HUES48 (cell line): ENCODE measurements at regions not wholly inside any gene's neighbourhood (a gene's known extent, or its start where the extent isn't known, plus 50 kb on each side); places are given as distances from the start of the nearest gene placed in this dataset.
"Not testable (repeated sequence)": the region's sequence is repeated elsewhere in the genome, so short reads cannot be mapped to it uniquely, and the experiment has no call there.

Experiments
- H3K27ac ChIP-seq: one replicate; pipeline ENCODE4 v1.7.0; 2013; ENCODE audit warnings: low read depth, low read length, inconsistent platforms
- H3K27me3 ChIP-seq: 2 replicates; pipeline ENCODE4 v1.6.1; 2013; ENCODE audit warnings: mild to moderate bottlenecking, low read length; ENCODE audit not compliant: control insufficient read depth, insufficient read depth
- H3K36me3 ChIP-seq: 2 replicates; pipeline ENCODE4 v1.6.1; 2013; ENCODE audit warnings: low read length; ENCODE audit not compliant: control insufficient read depth, insufficient read depth
- H3K4me1 ChIP-seq: 2 replicates; pipeline ENCODE4 v1.6.1; 2013; ENCODE audit warnings: mild to moderate bottlenecking, low read length; ENCODE audit not compliant: control insufficient read depth, insufficient read depth
- H3K4me3 ChIP-seq: 2 replicates; pipeline ENCODE4 v1.5.1; 2013; ENCODE audit warnings: mild to moderate bottlenecking, low read depth, low read length
- H3K9ac ChIP-seq: 2 replicates; pipeline ENCODE4 v1.6.1; 2013; ENCODE audit warnings: mild to moderate bottlenecking, low read depth, low read length, moderate library complexity
- H3K9me3 ChIP-seq: 2 replicates; pipeline ENCODE4 v1.6.1; 2013; ENCODE audit warnings: low read length; ENCODE audit not compliant: control insufficient read depth, insufficient read depth

DNA sequence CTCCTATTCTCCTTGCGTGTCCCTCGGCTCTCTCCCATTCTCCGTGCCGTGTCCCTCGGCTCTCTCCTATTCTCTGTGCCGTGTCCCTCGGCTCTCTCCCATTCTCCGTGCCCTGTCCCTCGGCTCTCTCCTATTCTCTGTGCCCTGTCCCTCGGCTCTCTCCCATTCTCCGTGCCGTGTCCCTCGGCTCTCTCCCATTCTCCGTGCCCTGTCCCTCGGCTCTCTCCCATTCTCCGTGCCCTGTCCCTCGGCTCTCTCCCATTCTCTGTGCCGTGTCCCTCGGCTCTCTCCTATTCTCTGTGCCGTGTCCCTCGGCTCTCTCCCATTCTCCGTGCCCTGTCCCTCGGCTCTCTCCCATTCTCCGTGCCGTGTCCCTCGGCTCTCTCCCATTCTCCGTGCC, 94.1 kb upstream of the FRG1 start:
- H3K4me3 ChIP-seq, H3K27me3 ChIP-seq, H3K27ac ChIP-seq, H3K9ac ChIP-seq, H3K4me1 ChIP-seq, H3K36me3 ChIP-seq: not testable (repeated sequence)
- peaks cover 62% of the 10 kb centered on the region for H3K9me3 ChIP-seq

DNA sequence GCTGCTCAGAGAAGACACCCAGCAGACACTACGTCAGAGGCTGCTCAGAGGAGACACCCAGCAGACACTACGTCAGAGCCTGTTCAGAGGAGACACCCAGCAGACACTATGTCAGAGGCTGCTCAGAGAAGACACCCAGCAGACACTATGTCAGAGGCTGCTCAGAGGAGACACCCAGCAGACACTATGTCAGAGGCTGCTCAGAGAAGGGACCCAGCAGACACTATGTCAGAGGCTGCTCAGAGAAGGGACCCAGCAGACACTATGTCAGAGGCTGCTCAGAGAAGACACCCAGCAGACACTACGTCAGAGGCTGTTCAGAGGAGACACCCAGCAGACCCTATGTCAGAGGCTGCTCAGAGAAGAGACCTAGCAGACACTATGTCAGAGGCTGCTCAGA, 92.0 kb upstream of the FRG1 start:
- not testable (repeated sequence) for H3K36me3 ChIP-seq, H3K27ac ChIP-seq, H3K4me1 ChIP-seq, H3K4me3 ChIP-seq, H3K9ac ChIP-seq, H3K27me3 ChIP-seq
- peaks cover 72% of the 10 kb centered on the region for H3K9me3 ChIP-seq

GRCh38 chr4:189850239-189850856, 90.3 kb upstream of the FRG1 start:
- Histone ChIP-seq H3K27me3 (no peaks in the 10 kb centered on the region), H3K4me3 (no peak overlapping the region), H3K9ac (no peak overlapping the region), H3K36me3 (no peaks in the 10 kb centered on the region), H3K27ac (no peak overlapping the region), H3K4me1 (no peaks in the 10 kb centered on the region), H3K9me3 (peaks cover 89% of the 10 kb centered on the region)

DNA sequence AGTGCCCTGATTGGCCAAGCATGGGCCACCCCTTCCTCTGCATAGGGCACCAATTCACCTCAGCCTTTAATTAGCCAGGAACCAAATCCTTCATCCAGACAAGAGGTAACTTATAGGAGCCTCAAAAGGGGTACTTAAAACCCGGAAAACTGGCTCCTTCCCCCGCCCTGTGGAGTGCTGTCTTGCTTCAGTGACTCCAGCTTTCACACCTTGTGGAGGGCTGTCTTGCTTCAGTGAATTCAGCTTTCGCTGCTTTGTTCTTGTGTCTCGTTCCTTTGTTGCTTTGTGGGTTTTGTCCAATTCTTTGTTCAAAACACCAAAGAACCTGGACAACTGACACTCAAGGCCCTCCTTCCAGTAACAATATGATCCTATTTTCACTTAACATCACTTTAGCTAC, 82.2 kb upstream of the FRG1 start:
- no peaks in the 10 kb centered on the region for H3K27me3 ChIP-seq
- no peaks in the 10 kb centered on the region for H3K36me3 ChIP-seq
- H3K9ac ChIP-seq = no peak overlapping the region
- no peak overlapping the region for H3K27ac ChIP-seq
- H3K4me3 ChIP-seq = no peak overlapping the region
- peaks cover 88% of the 10 kb centered on the region for H3K9me3 ChIP-seq
- H3K4me1 ChIP-seq = no peaks in the 10 kb centered on the region

DNA sequence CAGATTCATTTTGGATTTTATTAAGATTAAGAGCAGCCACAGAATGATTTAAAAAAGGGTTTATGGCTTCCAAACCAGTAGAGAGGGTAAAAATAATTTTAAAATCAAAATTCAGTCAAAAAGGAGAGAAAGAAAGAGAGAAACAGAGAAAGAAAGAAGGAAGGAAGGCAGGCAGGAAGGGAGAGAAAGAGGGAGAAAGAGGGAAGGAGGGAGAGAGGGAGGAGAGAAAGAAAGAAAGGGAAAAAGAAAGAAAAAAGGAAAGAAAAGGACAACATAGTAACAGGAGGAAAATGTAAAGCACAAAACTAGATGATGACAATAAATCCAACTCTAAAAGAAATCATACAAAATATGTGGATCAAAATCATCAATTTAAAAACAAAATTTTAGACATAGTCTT, 79.6 kb upstream of the FRG1 start:
- no peaks in the 10 kb centered on the region for H3K36me3 ChIP-seq
- H3K4me1 ChIP-seq = no peaks in the 10 kb centered on the region
- no peak overlapping the region for H3K9ac ChIP-seq
- H3K9me3 ChIP-seq = peaks cover 82% of the 10 kb centered on the region
- no peaks in the 10 kb centered on the region for H3K27me3 ChIP-seq
- no peak overlapping the region for H3K27ac ChIP-seq
- no peak overlapping the region for H3K4me3 ChIP-seq

DNA sequence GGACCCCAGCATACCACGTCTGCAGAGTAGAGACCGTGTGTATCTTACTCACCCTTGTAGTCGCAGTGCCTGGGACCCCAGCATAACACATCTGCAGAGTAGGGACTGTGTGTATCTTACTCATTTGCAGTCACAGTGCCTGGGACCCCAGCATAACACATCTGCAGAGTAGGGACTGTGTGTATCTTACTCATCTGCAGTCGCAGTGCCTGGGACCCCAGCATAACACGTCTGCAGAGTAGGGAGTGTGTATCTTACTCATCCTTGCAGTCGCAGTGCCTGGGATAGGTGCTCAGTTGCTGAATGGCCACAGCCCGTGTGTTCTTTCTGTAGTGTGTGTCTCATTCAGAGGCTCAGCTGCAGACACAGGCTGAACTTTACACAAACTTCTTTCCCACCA, 71.4 kb upstream of the FRG1 start:
- Histone ChIP-seq H3K27me3 (no peaks in the 10 kb centered on the region), H3K4me3 (no peak overlapping the region), H3K9ac (no peak overlapping the region)

DNA sequence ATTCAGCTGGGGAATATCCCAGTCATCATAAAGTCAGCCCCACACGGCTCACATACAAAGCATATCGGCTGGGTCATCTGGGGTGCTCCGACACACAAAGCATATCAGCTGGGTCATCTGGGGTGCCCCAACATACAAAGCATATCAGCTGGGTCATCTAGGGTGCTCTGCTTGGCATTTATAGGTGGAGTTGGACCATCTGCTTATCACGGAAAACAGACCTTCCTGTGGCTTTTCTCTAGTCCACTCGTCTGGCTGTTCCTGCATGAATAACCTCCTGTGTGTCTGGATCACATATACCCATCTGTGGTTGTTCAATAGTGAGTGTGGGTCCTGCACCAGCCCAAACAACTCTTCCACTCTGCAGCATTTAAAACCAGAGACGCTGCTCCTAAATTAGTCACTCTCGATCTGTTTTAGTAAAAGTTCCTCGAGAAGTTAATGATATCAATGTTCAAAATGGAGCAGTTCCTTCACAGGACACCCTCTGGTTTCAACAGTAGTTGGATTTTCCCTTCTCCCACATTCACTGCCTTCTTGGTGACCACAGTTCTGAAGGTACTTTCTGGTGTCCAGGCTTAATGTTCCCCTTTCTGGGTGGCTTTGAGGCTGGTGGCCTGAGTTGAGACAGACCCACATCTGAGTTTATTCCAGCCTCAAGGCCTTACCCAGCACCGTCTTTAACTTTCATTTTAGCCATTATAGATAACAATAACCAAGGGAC, 70.0 kb upstream of the FRG1 start:
- no peak overlapping the region for H3K27ac ChIP-seq
- H3K27me3 ChIP-seq = no peaks in the 10 kb centered on the region
- no peaks in the 10 kb centered on the region for H3K4me1 ChIP-seq
- H3K36me3 ChIP-seq = no peaks in the 10 kb centered on the region
- H3K9ac ChIP-seq = no peak overlapping the region
- H3K9me3 ChIP-seq = peaks cover 87% of the 10 kb centered on the region
- no peak overlapping the region for H3K4me3 ChIP-seq

More for the DNA sequence above, 71.4 kb upstream of the FRG1 start:
- H3K36me3 ChIP-seq = no peaks in the 10 kb centered on the region
- H3K4me1 ChIP-seq = no peaks in the 10 kb centered on the region
- no peak overlapping the region for H3K27ac ChIP-seq
- peaks cover 84% of the 10 kb centered on the region for H3K9me3 ChIP-seq

DNA sequence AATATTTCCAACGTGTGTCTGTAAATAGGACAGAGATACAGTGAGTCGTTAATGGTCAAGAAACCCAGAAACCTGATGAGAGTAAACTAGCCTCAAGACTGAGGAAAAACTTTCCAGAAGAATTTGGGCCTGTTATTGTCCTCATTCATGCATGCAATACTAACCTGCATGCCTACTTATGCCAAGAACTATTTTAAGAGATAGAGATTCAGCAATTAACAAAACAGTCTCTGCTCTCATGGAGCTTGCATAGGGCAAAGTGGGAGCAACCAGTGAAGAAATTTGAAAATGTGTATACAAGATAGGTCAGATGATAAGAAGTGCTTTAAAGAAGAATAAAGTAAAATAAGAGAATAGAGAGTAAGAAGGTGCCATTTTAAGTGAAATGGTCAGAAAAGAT, 66.1 kb upstream of the FRG1 start:
- Histone ChIP-seq H3K36me3 (no peaks in the 10 kb centered on the region), H3K9ac (no peak overlapping the region), H3K27me3 (no peaks in the 10 kb centered on the region), H3K4me3 (no peak overlapping the region), H3K9me3 (peaks cover 76% of the 10 kb centered on the region), H3K27ac (no peak overlapping the region), H3K4me1 (no peaks in the 10 kb centered on the region)

- H3K27ac ChIP-seq, H3K27me3 ChIP-seq, H3K4me1 ChIP-seq, H3K36me3 ChIP-seq, H3K9ac ChIP-seq, H3K4me3 ChIP-seq: not testable (repeated sequence)
- peaks cover 57% of the 10 kb centered on the region for H3K9me3 ChIP-seq
Observed at GRCh38 chr4:189881190-189881589, 59.5 kb upstream of the FRG1 start.

DNA sequence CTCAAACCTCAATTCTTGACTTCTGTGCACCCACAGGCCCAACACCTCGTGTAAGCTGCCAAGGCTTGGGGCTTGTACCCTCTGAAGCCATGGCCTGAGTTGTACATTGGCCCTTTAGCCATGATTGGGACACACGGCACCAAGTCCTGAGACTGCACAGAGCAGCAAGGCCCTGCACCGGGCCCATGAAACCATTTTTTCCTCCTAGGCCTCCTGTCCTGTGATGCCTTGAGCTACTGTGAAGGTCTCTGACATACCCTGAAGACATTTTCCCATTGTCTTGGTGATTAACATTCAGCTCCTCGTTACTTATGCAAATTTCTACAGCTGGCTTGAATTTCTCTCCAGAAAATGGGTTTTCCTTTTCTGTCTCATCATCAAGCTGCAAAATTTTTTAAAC, 52.3 kb upstream of the FRG1 start:
- not testable (repeated sequence) for H3K9ac ChIP-seq, H3K4me1 ChIP-seq, H3K4me3 ChIP-seq, H3K27ac ChIP-seq, H3K36me3 ChIP-seq, H3K27me3 ChIP-seq
- peaks cover 78% of the 10 kb centered on the region for H3K9me3 ChIP-seq
